ENCODE measurements at regions not wholly inside any gene's neighbourhood (a gene's known extent, or its start where the extent isn't known, plus 50 kb on each side); places are given as distances from the start of the nearest gene placed in this dataset.

GRCh38 chr6:11398451-11399326 is 138.9 kb upstream of the TMEM170B start:
- 65 to 67% methylated on average over 6 of the region's 6 CpGs for WGBS, 2 donors
- no peak overlapping the region for H3K9ac ChIP-seq (ENCODE audit: insufficient read depth in 1 of 2, low read length in 2 of 2)

GRCh38 chr6:11397622-11398450 is 139.7 kb upstream of the TMEM170B start:
- TF ChIP-seq CTCF (IDR thresholded peaks at IDR 0.05; ENCODE audit: control extremely low read depth, extremely low read depth): no peak
- H3K27ac ChIP-seq (ENCODE audit: low read depth in 1 of 2, low read length in 1 of 2): no peak overlapping the region
- WGBS, 2 donors: 82 to 88% methylated on average over 5 of the region's 5 CpGs
- DNase-seq (no peak), ATAC-seq (ENCODE audit: insufficient read depth, low FRiP score) (no peak)
- no peaks in the 10 kb centered on the region for H3K36me3 ChIP-seq (ENCODE audit: control insufficient read depth in 4 of 4, insufficient read depth in 4 of 4, low read length in 4 of 4)
- peaks cover 0 to 10% (median 3%) of the 10 kb centered on the region in 5 donors for H3K4me1 ChIP-seq (ENCODE audit: control insufficient read depth in 5 of 5, insufficient read depth in 5 of 5, low read length in 5 of 5)
- H3K4me3 ChIP-seq: no peak overlapping the region
- no peak overlapping the region for H3K9ac ChIP-seq (ENCODE audit: insufficient read depth in 1 of 2, low read length in 2 of 2)
- H3K9me3 ChIP-seq (ENCODE audit: control insufficient read depth in 4 of 4, insufficient read depth in 3 of 4, low read length in 3 of 4): peaks cover 0 to 2% (median 0%) of the 10 kb centered on the region in 4 donors
- no peaks in the 10 kb centered on the region for H3K27me3 ChIP-seq (ENCODE audit: control insufficient read depth in 3 of 3, insufficient read depth in 3 of 3, low read length in 2 of 3)

More at GRCh38 chr6:11398451-11399326, 138.9 kb upstream of the TMEM170B start:
- H3K9me3 ChIP-seq (ENCODE audit: control insufficient read depth in 4 of 4, insufficient read depth in 3 of 4, low read length in 3 of 4): peaks cover 0 to 2% (median 0%) of the 10 kb centered on the region in 4 donors
- H3K4me3 ChIP-seq: no peak overlapping the region
- ATAC-seq (ENCODE audit: insufficient read depth, low FRiP score): no peak
- H3K36me3 ChIP-seq (ENCODE audit: control insufficient read depth in 4 of 4, insufficient read depth in 4 of 4, low read length in 4 of 4): no peaks in the 10 kb centered on the region
- no peak overlapping the region for H3K27ac ChIP-seq (ENCODE audit: low read depth in 1 of 2, low read length in 1 of 2)
- H3K4me1 ChIP-seq (ENCODE audit: control insufficient read depth in 5 of 5, insufficient read depth in 5 of 5, low read length in 5 of 5): peaks cover 0 to 5% (median 0%) of the 10 kb centered on the region in 5 donors
- H3K27me3 ChIP-seq (ENCODE audit: control insufficient read depth in 3 of 3, insufficient read depth in 3 of 3, low read length in 2 of 3): no peaks in the 10 kb centered on the region
- DNase-seq: peak in 2 of 3 donors; percentile 51 to 62
- TF ChIP-seq CTCF (IDR thresholded peaks at IDR 0.05; ENCODE audit: control extremely low read depth, extremely low read depth): no peak

- Histone ChIP-seq H3K27ac (ENCODE audit: low read depth in 1 of 2, low read length in 1 of 2) (no peak overlapping the region), H3K9ac (ENCODE audit: insufficient read depth in 1 of 2, low read length in 2 of 2) (no peak overlapping the region), H3K36me3 (ENCODE audit: control insufficient read depth in 4 of 4, insufficient read depth in 4 of 4, low read length in 4 of 4) (no peaks in the 10 kb centered on the region), H3K9me3 (ENCODE audit: control insufficient read depth in 4 of 4, insufficient read depth in 3 of 4, low read length in 3 of 4) (no peaks in the 10 kb centered on the region), H3K27me3 (ENCODE audit: control insufficient read depth in 3 of 3, insufficient read depth in 3 of 3, low read length in 2 of 3) (no peaks in the 10 kb centered on the region), H3K4me1 (ENCODE audit: control insufficient read depth in 5 of 5, insufficient read depth in 5 of 5, low read length in 5 of 5) (peaks cover 0 to 12% (median 5%) of the 10 kb centered on the region in 5 donors), H3K4me3 (no peak overlapping the region)
- ATAC-seq (ENCODE audit: insufficient read depth, low FRiP score) (no peak), DNase-seq (no peak)
- 96 to 98% methylated on average over 3 of the region's 3 CpGs for WGBS, 2 donors
- TF ChIP-seq CTCF (IDR thresholded peaks at IDR 0.05; ENCODE audit: control extremely low read depth, extremely low read depth): no peak
Measured at GRCh38 chr6:11396860-11397259, 140.7 kb upstream of the TMEM170B start.
